K562 (cell line): ENCODE measurements at regions not wholly inside any gene's neighbourhood (a gene's known extent, or its start where the extent isn't known, plus 50 kb on each side); places are given as distances from the start of the nearest gene placed in this dataset.
"Not testable (repeated sequence)": the region's sequence is repeated elsewhere in the genome, so short reads cannot be mapped to it uniquely, and the experiment has no call there.

ENCODE experiments used
- GTF2E2 ChIP-seq: fragments of 200-800 bp; sonication (Bioruptor generic); IDR thresholded peaks from 2 replicates; pipeline ENCODE4 v1.6.1; 2016; ENCODE audit warnings: missing genetic modification characterization, missing compliant biosample characterization
- HCFC1 ChIP-seq: IDR thresholded peaks from 2 replicates; pipeline ENCODE4 v1.6.1; 2012; ENCODE audit warnings: low read depth, low read length, improper control_type of control experiment
- HDAC2 ChIP-seq: fragments of 450-650 bp; IDR thresholded peaks from 2 replicates; pipeline ENCODE4 v1.6.1; 2016; ENCODE audit warnings: mild to moderate bottlenecking
- JUN ChIP-seq, 2 experiments: sonication (generic) in 1 of 2; formaldehyde crosslinking in 1 of 2; IDR thresholded peaks; 2 replicates each; pipeline versions ENCODE4 v1.6.1 to v1.8.0; 2012 to 2022; ENCODE audit warnings: borderline replicate concordance in 2 of 2, mild to moderate bottlenecking in 2 of 2, improper control_type of control experiment in 1 of 2, low read depth in 1 of 2, low read length in 1 of 2, missing genetic modification reagents in 1 of 2
- NEUROD1 ChIP-seq: fragments of 150-350 bp; IDR thresholded peaks from 2 replicates; pipeline ENCODE4 v1.6.1; 2014; ENCODE audit warnings: borderline replicate concordance, low read length, low read depth; ENCODE audit not compliant: partially characterized antibody
- PHF8 ChIP-seq: fragments of 200-600 bp; sonication (generic); IDR thresholded peaks from 2 replicates; pipeline ENCODE4 v1.6.1; 2012; ENCODE audit warnings: mixed run types, mild to moderate bottlenecking, inconsistent platforms, low read length, moderate library complexity, borderline replicate concordance
- REST ChIP-seq, 2 experiments: fragments of 450-650 bp; formaldehyde crosslinking in 1 of 2; IDR thresholded peaks; 2 replicates each; pipeline versions ENCODE4 v1.4.0 to v1.6.1; 2014 to 2020; ENCODE audit warnings: mild to moderate bottlenecking in 2 of 2, borderline replicate concordance in 1 of 2, low read depth in 1 of 2
- ZNF282 ChIP-seq: sonication (generic); formaldehyde crosslinking; IDR thresholded peaks from 2 replicates; pipeline ENCODE4 v1.8.1; 2023; ENCODE audit warnings: missing genetic modification reagents
- ZNF324 ChIP-seq: fragments of 250-450 bp; sonication (Bioruptor Pico); IDR thresholded peaks from 2 replicates; pipeline ENCODE4 v1.4.0; 2020; ENCODE audit warnings: mild to moderate bottlenecking
- ZNF639 ChIP-seq, 2 experiments: fragments of 200-800 bp in 1 of 2; sonication (Bioruptor generic) in 1 of 2; sonication (generic) in 1 of 2; formaldehyde crosslinking in 1 of 2; IDR thresholded peaks in 1 of 2; conservative IDR thresholded peaks in 1 of 2; 2 replicates each; pipeline versions ENCODE4 v1.5.0 to v1.6.1; 2016 to 2020; ENCODE audit warnings: missing compliant biosample characterization in 1 of 2, missing genetic modification characterization in 1 of 2, missing genetic modification reagents in 1 of 2
- ZNF76 ChIP-seq: fragments of 250-450 bp; sonication (Bioruptor Pico); IDR thresholded peaks from 2 replicates; pipeline ENCODE4 v1.4.0; 2020; ENCODE audit warnings: mild to moderate bottlenecking, moderate library complexity, borderline replicate concordance
- TF ChIP-seq, protein P1 (sequence below), 3 experiments: IDR thresholded peaks in 2 of 3; conservative IDR thresholded peaks in 1 of 3; 2 replicates each; pipeline ENCODE4 v1.5.1; 2011 to 2012; ENCODE audit warnings: low read length in 3 of 3, mild to moderate bottlenecking in 3 of 3, control low read depth in 2 of 3, improper control_type of control experiment in 1 of 3, inconsistent platforms in 1 of 3, low read depth in 1 of 3, mixed read lengths in 1 of 3, moderate library complexity in 1 of 3; ENCODE audit not compliant: insufficient read depth in 2 of 3

DNA sequence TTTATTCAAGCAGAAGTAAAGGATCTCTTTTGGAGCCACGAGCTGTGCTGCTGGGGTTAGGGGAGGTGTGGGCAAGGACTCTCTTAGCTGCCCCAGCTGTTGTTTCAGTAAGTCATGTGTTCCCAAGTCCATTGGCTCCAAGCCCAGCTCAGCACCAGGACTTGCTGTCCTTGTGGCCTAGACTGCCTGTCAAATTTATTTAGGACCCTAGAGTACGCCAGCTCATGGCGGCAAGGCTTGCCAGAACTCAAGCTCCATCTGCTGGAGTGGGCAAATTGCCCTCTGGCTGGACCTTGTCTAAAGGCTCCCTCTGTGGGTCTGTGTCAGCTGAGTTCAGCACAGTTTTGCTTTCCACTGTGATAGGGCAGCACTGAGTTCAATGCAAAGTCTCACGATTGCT lies 106.6 kb upstream of the POTEB2 start:
- TF ChIP-seq HCFC1; NEUROD1; HDAC2; REST (IDR thresholded peaks at IDR 0.05; ENCODE audit: borderline replicate concordance); REST (CRISPR knock-in tag; IDR thresholded peaks at IDR 0.05; ENCODE audit: low read depth); GTF2E2; ZNF639 (CRISPR knock-in tag; conservative IDR thresholded peaks at IDR 0.05 in 1 of 2, IDR thresholded peaks at IDR 0.05 in 1 of 2); ZNF324 (CRISPR knock-in tag); PHF8; JUN (IDR thresholded peaks at IDR 0.05; ENCODE audit: borderline replicate concordance, low read depth, low read length); JUN (CRISPR knock-in tag; IDR thresholded peaks at IDR 0.05; ENCODE audit: borderline replicate concordance); ZNF76 (CRISPR knock-in tag); ZNF282 (CRISPR knock-in tag): not testable (repeated sequence)
- TF ChIP-seq, protein P1, sequence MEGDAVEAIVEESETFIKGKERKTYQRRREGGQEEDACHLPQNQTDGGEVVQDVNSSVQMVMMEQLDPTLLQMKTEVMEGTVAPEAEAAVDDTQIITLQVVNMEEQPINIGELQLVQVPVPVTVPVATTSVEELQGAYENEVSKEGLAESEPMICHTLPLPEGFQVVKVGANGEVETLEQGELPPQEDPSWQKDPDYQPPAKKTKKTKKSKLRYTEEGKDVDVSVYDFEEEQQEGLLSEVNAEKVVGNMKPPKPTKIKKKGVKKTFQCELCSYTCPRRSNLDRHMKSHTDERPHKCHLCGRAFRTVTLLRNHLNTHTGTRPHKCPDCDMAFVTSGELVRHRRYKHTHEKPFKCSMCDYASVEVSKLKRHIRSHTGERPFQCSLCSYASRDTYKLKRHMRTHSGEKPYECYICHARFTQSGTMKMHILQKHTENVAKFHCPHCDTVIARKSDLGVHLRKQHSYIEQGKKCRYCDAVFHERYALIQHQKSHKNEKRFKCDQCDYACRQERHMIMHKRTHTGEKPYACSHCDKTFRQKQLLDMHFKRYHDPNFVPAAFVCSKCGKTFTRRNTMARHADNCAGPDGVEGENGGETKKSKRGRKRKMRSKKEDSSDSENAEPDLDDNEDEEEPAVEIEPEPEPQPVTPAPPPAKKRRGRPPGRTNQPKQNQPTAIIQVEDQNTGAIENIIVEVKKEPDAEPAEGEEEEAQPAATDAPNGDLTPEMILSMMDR (IDR thresholded peaks at IDR 0.05 in 2 of 3, conservative IDR thresholded peaks at IDR 0.05 in 1 of 3; ENCODE audit: insufficient read depth in 2 of 3, low read depth in 1 of 3, low read length in 3 of 3), result not testable (repeated sequence)
